ENCODE measurements at regions not wholly inside any gene's neighbourhood (a gene's known extent, or its start where the extent isn't known, plus 50 kb on each side); places are given as distances from the start of the nearest gene placed in this dataset.

DNA sequence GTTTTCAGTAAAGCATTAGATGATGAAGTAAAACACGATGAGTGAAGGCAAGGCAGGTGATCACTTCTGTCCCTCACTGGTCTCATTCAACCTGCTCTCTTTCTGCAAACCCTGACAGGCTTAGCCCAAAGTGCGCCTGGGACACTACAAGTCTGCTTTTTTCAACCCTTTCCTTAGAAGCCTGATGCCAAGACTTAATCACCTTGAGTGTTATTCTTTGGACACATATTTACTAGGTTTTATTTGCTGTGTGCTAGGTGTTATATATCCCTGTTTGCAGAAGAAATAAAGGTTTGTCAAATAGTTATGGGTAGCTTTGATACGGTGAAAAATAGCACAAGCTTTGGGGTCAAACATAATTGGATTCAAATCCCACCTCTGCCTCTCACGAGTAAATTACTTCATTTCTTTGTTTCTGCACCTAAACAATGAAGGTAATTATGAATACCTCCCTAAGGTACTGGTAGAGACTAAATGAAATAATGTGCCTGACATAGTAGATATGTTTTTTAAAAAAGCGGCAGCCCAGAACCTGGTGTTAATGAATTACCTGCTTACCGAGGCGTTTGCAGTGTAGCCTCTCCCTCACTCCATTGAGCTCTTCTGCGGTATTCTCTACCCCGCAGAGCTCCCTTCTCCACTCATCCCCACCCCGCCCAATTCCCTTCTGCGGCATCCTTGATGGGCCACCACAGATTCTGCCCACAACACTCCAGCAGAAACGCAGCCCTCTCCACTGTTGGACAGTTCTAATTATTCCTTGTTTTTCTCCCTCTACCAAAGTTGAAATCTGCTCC, 269.0 kb upstream of the TPM1 start:
- DNase-seq (ENCODE audit: low spot score), result no peak

DNA sequence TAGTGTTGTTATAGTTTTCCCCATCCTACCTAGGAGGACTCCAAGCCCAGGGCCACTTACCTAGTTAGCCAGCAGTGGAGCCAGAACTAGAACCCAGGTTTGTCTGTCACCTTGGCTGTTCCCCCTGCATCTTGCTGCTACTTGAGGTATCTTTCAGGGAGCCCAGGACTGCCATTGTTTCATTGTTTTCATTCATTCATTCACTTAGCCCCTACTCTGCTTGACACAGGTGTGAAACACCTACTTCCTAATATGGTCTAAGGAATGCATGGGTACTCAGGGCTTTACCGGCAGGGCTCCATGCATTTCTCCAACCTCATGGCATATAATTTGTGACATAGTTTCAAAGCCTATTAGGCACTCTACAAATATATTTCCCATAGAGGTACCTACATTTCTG, 266.6 kb upstream of the TPM1 start:
- DNase-seq (ENCODE audit: low spot score), result no peak

GRCh38 chr15:62777671-62778070, 264.9 kb upstream of the TPM1 start:
- no peak for DNase-seq (ENCODE audit: low spot score)

GRCh38 chr15:62779036-62779770, 263.3 kb upstream of the TPM1 start:
- no peak for DNase-seq (ENCODE audit: low spot score)

GRCh38 chr15:62779899-62780298, 262.6 kb upstream of the TPM1 start:
- no peak for DNase-seq (ENCODE audit: low spot score)

- peak; percentile 83 for DNase-seq (ENCODE audit: low spot score)
These were observed 261.5 kb upstream of the TPM1 start for GRCh38 chr15:62781081-62781497.

- DNase-seq (ENCODE audit: low spot score), result peak; percentile 89
These were observed 260.3 kb upstream of the TPM1 start for GRCh38 chr15:62782071-62782841.

DNA sequence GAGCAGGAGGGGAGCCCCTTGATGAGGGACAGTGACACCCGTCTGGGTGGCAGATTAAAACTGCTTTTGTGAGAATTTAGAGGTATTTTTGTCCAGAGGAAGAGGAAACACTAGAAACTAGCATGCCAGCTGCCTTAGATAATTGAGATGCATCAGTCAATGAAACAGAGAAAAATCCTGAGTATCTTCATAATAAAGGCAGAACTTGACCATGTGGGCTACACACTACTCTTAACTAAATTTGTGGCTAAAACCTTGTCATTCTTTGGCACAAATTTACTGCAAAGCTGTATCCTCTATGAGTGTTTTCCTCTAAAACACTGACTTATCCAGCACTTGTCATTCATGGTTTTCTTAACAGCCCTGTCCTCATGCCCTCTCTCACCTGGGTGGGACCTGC, 259.7 kb upstream of the TPM1 start:
- DNase-seq (ENCODE audit: low spot score), result no peak

DNA sequence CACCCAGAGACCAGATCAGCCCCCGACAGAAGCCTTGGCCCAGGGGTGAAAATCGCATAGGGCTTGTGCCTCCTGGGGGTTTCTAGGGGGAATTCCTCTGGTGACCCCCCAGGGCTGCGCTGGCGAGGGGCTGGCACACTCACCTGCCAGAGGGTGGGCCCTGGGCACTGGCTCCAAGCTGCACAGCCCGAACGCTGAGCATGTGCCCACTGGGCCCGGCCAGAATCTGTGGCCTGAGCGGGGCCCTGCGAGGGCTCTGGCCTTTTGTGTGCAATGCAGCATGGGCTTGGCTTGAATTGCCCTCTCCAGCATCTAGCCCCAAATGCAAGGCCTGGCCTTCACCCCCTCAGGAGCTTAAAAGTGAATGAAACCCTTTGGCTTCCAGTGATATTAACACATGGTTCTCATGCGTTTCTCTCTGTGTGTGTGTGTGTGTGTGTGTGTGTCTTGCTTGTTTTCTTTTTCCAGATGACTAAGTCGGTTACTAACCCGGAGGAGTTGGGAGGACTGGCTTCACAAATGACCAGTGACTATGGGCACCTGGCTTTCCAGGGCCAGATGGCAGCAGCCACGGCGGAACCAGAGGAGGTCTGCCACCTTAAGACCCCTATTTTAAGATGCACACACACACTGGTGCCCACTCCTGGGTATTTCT, 259.1 kb upstream of the TPM1 start:
- DNase-seq (ENCODE audit: low spot score), result no peak

DNA sequence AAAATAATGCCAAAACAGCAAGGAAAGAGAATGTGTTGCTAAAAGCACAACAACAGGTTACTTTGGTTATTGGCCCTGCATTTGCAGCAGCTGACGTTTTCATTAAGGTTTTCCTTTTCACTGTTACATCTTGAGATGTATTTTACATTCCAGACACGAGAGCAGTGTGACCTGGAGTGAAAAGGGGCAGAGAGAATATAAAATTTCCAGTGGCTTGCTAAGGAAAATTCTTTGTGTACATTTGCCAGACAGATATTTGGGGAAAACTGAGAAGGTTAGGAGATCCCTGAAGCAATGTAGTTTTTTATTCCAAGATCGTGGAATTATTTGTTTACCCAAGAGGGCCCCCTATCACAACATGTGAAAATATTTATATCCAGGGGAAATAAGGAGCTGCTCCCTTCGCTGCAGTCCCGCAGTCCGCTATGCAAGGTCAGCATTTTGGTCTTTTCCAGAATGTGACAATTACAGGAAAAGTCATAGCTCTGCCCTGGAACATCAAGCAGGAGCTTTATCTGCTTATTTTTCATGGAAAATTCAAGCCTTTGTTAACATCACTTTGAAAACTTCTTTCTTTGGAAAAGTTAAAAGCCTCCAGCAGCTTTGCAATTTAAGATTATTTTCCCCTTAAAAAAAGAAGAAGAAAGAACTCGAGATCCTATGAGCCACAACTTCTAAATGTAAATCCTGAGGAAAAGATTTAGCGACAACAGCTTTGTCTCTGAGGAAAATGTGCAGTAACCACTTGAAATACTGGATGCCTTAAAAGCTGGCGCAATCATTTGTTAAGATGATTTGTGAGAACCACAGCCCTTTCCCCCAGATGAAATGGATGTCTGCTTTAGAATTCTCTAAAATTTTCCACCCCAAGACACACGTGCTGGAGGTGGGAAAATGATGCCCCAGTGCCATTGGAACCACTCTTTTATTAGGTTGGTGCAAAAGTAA, 256.4 kb upstream of the TPM1 start:
- DNase-seq (ENCODE audit: low spot score), result peak; percentile 57

DNA sequence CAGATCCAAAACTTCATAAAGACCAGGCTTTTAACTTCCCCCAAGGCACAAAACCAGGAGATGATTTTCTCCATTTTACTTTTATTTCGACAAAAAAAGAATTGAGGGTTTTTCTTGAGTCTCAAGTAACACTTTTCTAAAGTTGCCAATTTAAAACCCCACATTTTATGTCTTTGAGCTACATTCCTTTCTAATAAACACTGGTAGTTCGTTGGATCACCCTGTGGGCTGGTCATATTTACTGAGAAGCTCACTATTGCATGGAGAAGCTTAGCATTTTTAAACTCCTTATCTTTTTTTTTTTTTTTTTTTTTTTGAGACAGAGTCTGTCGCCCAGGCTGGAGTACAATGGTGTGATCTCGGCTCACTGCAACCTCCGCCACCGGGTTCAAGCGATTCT, 255.1 kb upstream of the TPM1 start:
- no peak for DNase-seq (ENCODE audit: low spot score)

DNA sequence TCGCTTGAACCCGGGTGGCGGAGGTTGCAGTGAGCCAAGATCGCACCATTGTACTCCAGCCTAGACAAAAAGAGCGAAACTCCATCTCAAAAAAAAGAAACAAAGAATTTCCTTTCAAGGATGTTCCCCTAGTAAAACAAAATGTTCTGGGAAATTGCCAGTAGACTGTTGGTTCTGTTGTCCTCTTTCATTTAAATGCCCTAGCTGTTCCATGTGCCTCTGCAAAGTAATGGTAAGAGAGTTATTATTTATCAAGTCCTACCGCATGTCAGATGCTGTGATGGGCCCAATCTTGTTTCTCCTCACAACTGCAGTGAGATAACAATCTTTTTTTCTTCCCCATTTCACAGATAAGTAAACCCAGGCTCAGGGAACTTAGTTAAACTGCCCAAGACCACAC, 254.3 kb upstream of the TPM1 start:
- no peak for DNase-seq (ENCODE audit: low spot score)

DNA sequence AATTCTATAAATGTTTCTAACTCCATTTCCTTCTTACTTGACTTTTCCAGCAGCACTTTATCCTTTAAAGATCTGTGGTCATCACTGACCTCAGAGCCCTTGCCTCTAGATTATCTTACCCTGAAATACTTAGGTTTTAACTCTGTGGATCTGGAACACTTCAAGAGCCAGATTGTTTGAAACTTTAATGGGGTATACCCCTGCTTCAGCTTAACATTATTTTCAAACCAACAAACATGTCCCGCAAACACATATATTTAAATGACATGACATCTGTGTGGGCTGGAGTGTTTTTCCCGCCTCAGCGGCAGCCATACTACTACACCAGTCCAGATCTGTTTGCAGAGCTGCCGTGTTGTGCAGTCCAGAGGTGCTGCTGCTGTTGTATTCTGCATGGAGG, 252.0 kb upstream of the TPM1 start:
- peak; percentile 67 for DNase-seq (ENCODE audit: low spot score)

DNA sequence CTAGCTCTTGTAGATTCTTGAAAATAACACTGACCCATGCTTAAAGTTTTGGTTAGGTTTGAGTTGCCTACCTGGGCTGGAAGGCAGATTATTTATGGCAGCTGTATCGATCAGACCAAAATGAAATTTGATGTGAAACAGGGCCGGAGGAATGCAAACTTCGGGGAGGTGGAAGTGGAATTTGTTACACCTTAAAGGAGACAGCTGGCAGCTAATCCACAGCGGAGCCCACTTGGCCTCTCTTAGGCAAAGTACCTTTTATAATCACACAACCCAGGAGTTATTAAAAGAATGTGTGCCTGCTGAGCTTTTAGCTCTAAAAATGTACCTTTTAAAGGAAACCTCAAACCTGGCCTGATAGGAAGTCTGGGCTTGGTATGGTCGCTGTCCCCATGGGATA, 250.9 kb upstream of the TPM1 start:
- no peak for DNase-seq (ENCODE audit: low spot score)

- DNase-seq (ENCODE audit: low spot score), result peak; percentile 43
These were observed 249.4 kb upstream of the TPM1 start for GRCh38 chr15:62792986-62793751.

GRCh38 chr15:62793752-62794144, 248.8 kb upstream of the TPM1 start:
- DNase-seq (ENCODE audit: low spot score), result peak; percentile 58

GRCh38 chr15:62795171-62795570, 247.4 kb upstream of the TPM1 start:
- no peak for DNase-seq (ENCODE audit: low spot score)

- no peak for DNase-seq (ENCODE audit: low spot score)
These were observed 246.5 kb upstream of the TPM1 start for GRCh38 chr15:62795700-62796695.

GRCh38 chr15:62797171-62797570, 245.4 kb upstream of the TPM1 start:
- DNase-seq (ENCODE audit: low spot score), result no peak

Data from umbilical cord (tissue), 1 donor.